Endothelial cell of umbilical vein (primary cell): ENCODE measurements at regions not wholly inside any gene's neighbourhood (a gene's known extent, or its start where the extent isn't known, plus 50 kb on each side); places are given as distances from the start of the nearest gene placed in this dataset.

ENCODE experiments used
- EZH2 ChIP-seq: IDR thresholded peaks from 2 replicates; pipeline ENCODE4 v1.6.1; 2012; ENCODE audit warnings: borderline replicate concordance, low read depth, mild to moderate bottlenecking, moderate library complexity, low read length, inconsistent platforms; ENCODE audit not compliant: severe bottlenecking
- FOS ChIP-seq: IDR thresholded peaks from 2 replicates; pipeline ENCODE4 v1.6.1; 2011; ENCODE audit warnings: mild to moderate bottlenecking, low read length, moderate library complexity, borderline replicate concordance; ENCODE audit not compliant: insufficient read depth
- GATA2 ChIP-seq: IDR thresholded peaks from 2 replicates; pipeline ENCODE4 v1.7.0; 2011; ENCODE audit warnings: low read depth, mild to moderate bottlenecking, moderate library complexity, mixed read lengths, low read length; ENCODE audit not compliant: insufficient read length, insufficient read depth
- MAX ChIP-seq: IDR thresholded peaks from 2 replicates; pipeline ENCODE4 v1.6.1; 2011; ENCODE audit not compliant: insufficient read depth, insufficient read length
- POLR2A ChIP-seq: IDR thresholded peaks from 2 replicates; pipeline ENCODE4 v1.6.1; 2012; ENCODE audit warnings: low read depth, mild to moderate bottlenecking, control low read depth, low read length
- POLR2AphosphoS5 ChIP-seq: IDR thresholded peaks from 2 replicates; pipeline ENCODE4 v1.6.1; 2012; ENCODE audit warnings: low read depth, mild to moderate bottlenecking, control low read depth, low read length, moderate library complexity; ENCODE audit not compliant: insufficient read depth
- TF ChIP-seq, protein P1 (sequence below), 2 donors: IDR thresholded peaks; 1 replicate in 1 of 2; 2 replicates in 1 of 2; pipeline ENCODE4 v1.5.1; 2011; ENCODE audit warnings: low read length in 2 of 2, mild to moderate bottlenecking in 2 of 2, moderate library complexity in 2 of 2, control low read depth in 1 of 2, inconsistent platforms in 1 of 2, low read depth in 1 of 2; ENCODE audit not compliant: insufficient read depth in 1 of 2; ENCODE audit errors: extremely low read depth in 1 of 2

GRCh38 chr2:226351711-226352110, 447.9 kb downstream of the IRS1 start:
- TF ChIP-seq, protein P1, sequence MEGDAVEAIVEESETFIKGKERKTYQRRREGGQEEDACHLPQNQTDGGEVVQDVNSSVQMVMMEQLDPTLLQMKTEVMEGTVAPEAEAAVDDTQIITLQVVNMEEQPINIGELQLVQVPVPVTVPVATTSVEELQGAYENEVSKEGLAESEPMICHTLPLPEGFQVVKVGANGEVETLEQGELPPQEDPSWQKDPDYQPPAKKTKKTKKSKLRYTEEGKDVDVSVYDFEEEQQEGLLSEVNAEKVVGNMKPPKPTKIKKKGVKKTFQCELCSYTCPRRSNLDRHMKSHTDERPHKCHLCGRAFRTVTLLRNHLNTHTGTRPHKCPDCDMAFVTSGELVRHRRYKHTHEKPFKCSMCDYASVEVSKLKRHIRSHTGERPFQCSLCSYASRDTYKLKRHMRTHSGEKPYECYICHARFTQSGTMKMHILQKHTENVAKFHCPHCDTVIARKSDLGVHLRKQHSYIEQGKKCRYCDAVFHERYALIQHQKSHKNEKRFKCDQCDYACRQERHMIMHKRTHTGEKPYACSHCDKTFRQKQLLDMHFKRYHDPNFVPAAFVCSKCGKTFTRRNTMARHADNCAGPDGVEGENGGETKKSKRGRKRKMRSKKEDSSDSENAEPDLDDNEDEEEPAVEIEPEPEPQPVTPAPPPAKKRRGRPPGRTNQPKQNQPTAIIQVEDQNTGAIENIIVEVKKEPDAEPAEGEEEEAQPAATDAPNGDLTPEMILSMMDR (IDR thresholded peaks at IDR 0.05; ENCODE audit: extremely low read depth in 1 of 2, insufficient read depth in 1 of 2, low read depth in 1 of 2, low read length in 2 of 2): no peak
- TF ChIP-seq POLR2AphosphoS5 (no peak), MAX (no peak), EZH2 (no peak), POLR2A (no peak), FOS (no peak), GATA2 (no peak)
